ENCODE measurements at regions not wholly inside any gene's neighbourhood (a gene's known extent, or its start where the extent isn't known, plus 50 kb on each side); places are given as distances from the start of the nearest gene placed in this dataset.

GRCh38 chr4:96841801-96842200, 1001.9 kb downstream of the PDHA2 start:
- no peak for DNase-seq

DNA sequence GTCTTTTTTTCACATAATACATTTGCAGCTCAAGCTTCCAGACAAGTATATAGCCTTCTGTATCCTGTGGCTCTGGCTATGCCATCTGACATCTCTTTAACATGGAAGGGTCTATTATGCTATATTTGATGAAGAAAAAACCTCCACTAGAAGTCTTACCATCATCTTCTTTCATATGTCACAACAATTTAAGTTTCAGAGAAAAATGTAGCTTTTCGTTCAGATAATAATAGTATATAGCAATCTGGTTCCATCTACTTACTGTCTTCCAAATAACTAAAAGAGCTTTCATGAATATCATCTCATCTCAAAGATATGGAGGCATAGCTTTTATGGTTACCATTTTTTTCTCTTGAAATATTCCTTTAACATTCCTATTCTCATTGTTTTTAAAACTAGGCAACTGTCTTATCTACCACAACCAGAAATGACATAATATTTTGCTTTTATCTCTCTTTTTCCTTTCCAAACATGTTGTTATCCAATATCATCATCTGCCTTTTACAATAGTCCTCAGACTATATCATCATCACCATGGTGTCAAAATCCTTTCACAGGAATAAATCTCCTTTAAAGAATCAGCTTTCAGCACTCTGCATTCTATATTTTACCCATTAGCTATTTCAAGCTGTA, 1005.1 kb downstream of the PDHA2 start:
- no peak for DNase-seq

DNA sequence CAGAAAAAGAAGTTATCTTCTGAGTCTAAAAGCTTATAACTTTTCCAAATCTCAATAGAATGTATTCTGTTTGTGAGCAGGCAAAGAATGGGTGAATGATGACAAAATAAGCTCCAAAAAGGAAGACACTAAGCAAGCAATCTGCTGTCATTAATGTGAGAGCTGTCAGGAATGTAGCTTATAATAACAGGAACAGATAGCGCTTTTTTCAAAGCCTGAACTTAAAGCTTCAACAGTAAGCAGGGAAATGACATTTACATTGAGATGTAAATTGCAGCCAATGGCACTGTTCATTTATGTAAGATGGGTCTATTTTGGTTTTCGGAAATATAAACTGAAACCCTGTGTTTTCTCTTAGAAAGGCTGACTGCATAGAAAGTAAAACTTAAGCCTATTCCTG, 1005.9 kb downstream of the PDHA2 start:
- DNase-seq: no peak

GRCh38 chr4:96874657-96875056, 1034.8 kb downstream of the PDHA2 start:
- no peak for DNase-seq

DNA sequence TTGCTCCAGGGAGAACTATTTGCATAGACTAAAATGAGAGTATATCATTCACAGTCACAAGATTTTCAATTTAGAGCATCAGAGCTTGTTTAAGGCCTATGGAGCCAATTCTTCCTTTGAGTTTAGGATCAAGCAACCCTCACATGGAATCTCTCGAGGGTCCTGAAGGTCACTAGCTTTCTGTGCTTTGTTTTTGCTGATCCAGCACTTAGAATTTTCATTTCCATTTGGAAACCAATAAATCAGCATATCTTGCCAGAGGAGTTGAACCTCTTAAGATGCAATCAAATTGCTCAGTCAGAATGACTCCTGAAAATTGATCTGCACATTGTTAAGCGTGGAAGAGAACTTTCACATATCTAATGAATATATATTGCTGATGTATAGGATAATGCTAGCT, 1039.6 kb downstream of the PDHA2 start:
- no peak for DNase-seq

DNA sequence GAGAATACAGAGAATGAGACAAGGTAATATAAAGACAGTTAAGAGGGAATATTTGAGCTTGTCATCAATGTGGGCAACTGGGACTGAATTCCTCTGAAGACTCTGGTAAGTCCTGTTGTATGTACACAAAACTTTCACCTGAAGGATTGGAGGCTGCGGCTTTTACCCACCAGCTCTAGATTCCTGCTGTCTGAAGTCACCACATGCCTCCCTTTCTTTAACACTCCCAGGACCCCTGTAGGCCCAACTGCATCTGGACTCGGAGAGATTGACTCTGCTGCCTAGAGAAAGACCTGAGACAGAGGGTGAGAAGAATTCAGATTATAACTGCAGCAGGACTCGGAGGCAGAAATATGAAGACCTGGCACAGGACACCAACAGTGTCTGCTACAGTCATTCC, 1048.0 kb downstream of the PDHA2 start:
- no peak for DNase-seq

- no peak for DNase-seq
Measured at GRCh38 chr4:96894621-96895020, 1054.7 kb downstream of the PDHA2 start.

DNA sequence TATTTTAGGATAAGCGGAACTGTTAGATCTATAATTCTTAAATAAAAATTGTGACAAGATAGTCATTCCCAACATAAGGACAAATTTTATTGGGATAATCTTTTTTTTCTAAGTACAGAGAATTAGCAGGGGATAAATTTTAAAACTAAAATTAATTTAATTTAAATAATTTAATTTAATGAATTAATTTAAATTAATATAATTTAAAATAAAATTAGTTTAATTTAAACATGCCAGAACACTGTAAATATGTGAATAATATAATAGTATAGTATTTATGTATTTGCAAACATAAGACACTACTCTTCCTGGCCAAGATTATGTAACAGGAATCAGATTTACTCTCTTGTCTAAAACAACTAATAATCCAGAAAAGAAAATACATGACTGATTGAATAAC, 1055.9 kb downstream of the PDHA2 start:
- DNase-seq: no peak

DNA sequence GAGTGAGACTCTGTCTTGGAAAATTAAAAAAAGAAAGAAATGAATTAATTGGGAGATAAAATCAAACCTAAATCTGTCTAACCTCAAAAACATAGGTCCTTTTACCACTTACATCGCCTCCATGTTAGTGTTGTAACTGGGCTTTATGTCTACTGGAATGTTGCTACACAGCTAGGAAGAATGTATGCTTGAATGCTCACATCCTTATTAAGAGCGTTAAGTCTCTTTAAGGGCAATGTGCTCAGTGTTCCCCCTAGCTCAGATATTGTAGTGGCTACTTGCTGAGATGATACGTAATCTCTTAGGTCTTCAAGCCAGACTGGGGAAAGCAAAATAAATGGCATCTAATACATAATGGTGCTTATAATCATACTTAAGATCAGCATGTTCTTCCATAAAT, 1072.8 kb downstream of the PDHA2 start:
- DNase-seq: no peak

DNA sequence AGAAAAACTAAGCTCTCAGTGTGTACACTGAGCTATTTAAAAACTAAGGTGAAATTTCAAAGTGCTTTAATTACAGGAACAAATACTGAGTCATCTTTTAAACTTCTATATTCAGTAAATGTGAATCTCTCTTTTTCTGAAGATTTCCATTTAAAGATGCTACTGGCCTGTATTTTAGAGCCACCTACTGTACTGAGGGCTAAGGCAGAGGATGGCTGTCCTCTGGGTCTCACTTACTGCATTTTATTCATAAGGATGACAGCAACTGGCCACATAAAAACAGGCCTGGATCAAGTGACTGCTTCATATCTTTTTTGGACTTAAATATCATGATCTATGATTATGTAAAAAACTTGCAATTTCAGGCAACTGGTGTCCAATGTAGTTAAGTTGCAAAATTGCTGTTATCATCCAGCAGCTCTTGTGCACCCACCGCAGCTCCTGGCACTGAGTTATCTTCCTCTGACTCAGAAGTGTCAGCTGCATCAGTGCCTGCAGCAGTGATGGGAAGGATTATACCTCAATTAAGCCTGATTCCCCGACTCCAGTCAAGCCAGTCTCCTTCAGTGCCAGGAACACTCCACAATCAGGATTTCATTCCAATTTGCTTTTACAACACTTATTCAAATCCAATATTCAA, 1073.7 kb downstream of the PDHA2 start:
- DNase-seq: no peak

DNA sequence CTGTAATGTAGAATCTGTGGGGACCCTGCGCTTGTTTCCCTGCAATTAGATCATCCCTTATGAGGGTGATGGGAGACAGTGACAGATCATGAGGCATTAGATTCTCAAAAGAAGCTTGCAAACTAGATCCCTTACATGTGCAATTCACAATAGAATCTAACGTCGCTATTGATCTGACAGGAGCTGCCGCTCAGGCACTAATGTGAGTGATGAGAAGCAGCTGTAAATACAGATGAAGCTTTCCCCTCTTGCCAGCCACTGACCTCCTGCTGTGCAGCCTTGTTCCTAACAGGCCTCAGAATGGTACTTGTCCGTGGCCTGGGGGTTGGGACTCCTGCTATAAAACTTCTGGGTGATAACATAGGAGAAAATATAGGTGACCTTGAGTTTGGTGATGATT, 1076.8 kb downstream of the PDHA2 start:
- no peak for DNase-seq

GRCh38 chr4:96936886-96937285, 1097.0 kb downstream of the PDHA2 start:
- no peak for DNase-seq

GRCh38 chr4:96946552-96946951, 1106.7 kb downstream of the PDHA2 start:
- DNase-seq: no peak

DNA sequence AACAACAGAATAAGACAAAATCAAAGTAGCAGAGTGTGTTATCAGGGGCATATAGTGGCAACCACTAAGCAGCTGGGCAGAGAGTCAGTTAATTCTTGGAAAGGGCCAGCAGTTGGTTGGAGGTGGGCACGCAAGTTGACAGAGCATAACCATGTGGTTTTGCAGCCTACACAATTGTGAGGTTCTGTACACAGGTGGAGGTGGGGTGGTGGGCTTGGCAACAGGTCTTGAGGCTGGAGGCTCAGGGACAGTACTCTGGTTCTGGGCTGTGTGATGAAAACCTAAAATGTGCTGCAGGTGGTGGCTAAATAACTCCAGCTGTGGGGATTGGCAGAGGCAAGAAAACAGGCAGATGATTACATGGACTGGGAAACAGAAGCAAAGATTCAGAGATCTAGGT, 1112.7 kb downstream of the PDHA2 start:
- no peak for DNase-seq

DNA sequence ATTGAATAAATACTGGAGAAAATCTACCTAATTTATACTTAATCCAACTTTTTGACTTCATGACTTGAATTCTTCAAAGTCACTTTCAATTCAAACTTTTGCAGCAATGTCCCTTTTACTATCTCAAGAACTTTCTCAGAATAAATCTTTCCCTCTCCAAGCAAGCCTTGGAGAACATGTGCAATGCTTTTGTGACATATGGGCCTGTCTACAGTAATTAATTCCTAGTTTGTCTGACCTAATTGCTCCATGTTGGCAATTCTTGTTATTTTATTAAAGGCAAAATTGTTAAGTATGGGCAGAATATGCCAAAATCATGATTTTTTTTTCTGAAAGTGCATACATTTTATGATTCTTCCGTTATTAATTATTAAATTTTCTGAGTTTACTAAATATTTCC, 1115.3 kb downstream of the PDHA2 start:
- no peak for DNase-seq

- no peak for DNase-seq
Measured at GRCh38 chr4:96955691-96956090, 1115.8 kb downstream of the PDHA2 start.

DNA sequence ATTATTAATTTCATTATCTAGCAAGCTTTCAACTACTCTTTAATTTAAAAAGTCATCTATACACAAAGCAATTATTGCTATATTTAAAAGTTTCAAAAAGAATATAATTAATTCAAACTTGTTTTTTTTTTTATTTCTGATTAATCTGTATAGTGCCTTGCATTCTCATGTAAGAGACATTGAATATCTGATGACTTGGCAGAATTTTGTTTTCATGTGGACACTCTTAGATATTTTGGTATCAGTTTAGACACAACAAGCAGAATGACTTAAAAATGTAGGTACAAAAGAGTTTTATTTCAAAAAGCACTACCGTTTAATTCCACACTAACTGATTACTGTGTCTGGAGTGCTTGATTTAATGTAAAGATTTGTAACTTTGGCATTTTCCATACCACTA, 1129.6 kb downstream of the PDHA2 start:
- no peak for DNase-seq

- DNase-seq: no peak
Measured at GRCh38 chr4:96972920-96973319, 1133.0 kb downstream of the PDHA2 start.

DNA sequence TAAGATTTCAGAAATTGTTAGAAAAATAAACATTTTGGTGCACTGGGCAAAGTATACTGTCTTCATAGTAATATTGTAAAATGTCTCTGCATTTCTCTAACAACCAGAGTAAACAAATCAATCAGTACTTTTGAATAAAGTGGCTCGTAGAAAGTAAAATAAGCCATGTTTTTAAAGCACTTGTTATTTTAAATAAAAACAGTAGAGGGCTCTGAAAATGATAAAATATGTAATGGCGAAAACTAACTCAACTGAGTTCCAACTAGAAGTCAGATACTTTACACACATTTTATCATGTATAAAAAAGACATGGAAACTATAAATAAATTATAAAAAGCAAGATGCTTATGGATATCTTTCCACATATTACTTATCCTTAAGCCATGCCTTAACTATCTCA, 1134.4 kb downstream of the PDHA2 start:
- no peak for DNase-seq

GRCh38 chr4:96983830-96984229, 1143.9 kb downstream of the PDHA2 start:
- DNase-seq: no peak

DNA sequence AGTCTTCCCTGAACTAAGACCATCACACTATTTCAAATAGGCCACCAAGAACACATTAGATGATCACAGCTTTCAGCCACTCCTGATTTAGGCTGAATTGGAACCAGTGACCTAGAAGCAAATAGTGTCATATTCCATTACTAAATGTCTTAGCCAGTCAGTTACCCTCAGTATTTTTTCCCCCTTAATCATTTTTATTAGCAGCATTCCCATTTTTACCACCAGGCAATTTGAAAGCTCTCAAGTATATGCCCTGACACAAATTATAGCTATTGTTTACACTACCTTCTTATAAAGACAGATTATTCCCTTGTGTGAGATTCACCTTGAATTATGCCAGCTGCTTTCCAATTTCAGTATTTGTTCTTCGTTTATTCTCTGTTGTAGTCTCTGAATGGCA, 1146.9 kb downstream of the PDHA2 start:
- DNase-seq: no peak

DNA sequence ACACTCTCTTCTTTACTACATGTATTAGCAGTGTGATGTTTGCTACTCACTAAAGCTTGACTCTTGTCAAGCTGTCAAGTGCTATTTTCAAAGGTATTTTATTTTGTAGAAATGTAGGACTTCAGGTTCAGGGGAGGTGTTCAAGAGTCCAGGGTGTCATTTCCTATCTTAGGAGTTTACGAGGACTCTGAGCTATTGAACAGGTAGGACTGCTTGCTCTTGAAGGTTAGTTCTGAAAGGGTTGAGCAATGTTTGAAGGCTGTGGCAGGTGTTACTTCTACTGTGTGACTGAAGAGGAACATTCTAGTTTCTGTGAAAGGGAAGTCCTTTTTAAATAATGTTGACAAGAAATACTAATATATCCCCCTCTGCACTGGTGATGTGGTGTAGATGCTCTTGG, 1151.2 kb downstream of the PDHA2 start:
- no peak for DNase-seq

DNA sequence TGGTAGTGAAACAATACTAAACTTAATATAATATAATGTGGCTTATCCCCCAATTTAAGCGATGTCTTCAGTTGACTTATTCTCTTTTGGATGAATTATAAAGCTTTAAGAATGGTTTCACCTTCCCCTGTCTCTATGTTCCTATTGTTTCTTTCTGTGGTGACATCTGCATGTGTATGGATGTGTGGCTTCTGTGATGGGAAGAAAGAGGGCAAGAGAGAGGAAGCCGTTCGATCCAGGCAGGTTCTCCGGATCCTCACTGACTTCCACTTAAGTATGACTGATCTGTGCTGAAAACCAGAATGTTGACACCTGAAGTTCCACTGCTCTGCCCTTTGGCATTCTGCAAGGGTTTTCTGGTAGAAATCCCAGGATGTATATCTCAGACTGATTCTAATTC, 1150.8 kb downstream of the STPG2 start:
- DNase-seq: no peak

DNA sequence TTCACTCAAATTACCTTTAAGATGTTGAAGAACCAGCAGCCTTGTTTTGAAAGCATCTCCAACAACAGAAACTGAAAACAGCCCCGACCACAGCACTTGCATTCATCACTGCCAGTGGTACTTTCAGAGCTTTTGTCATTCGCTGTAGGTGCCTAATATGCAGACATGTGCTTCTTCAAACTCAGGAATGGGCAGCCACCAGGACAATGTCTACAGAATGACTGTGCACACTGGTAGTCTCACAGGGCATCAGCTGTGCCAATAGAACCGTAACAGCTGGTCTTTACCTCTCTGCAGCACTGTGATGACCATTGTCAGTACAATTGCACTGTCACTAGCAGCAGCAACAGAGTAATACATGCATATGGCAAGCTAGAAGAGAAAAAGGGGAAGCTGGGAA, 1149.7 kb downstream of the STPG2 start:
- DNase-seq: peak; percentile 0

- DNase-seq: no peak
Measured at GRCh38 chr4:97003715-97004114, 1139.6 kb downstream of the STPG2 start.

All from activated CD4-positive, alpha-beta T cell treated with anti-CD3 and anti-CD28 coated beads, Interleukin-2, amount 50 U/mL, for 16 hours (primary cell).